CD14-positive monocyte (primary cell): ENCODE measurements at regions not wholly inside any gene's neighbourhood (a gene's known extent, or its start where the extent isn't known, plus 50 kb on each side); places are given as distances from the start of the nearest gene placed in this dataset.

ENCODE experiments used
- DNase-seq, 3 donors: peaks; one replicate each; pipeline ENCODE4 v3.0.0-alpha.2; 2011 to 2022
- H2AFZ ChIP-seq: 2 replicates; pipeline ENCODE4 v1.6.0; 2012; ENCODE audit warnings: mild to moderate bottlenecking, low read depth, low read length, inconsistent platforms; ENCODE audit not compliant: insufficient read depth, poor library complexity, severe bottlenecking
- H3K27ac ChIP-seq, 2 donors: 1 replicate in 1 of 2; 2 replicates in 1 of 2; pipeline ENCODE4 v1.5.1; 2012 to 2013; ENCODE audit warnings: low read length in 2 of 2, control low read depth in 1 of 2, inconsistent platforms in 1 of 2, low read depth in 1 of 2, mild to moderate bottlenecking in 1 of 2
- H3K27me3 ChIP-seq, 2 donors: one replicate each; pipeline versions ENCODE4 v1.6.0 to v1.6.1; 2011 to 2013; ENCODE audit warnings: low read length in 2 of 2; ENCODE audit not compliant: control insufficient read depth in 2 of 2, insufficient read depth in 2 of 2
- H3K36me3 ChIP-seq, 2 donors: replicated peaks in 1 of 2; 1 replicate in 1 of 2; 2 replicates in 1 of 2; pipeline versions ENCODE4 v1.5.1 to v1.6.1; 2012 to 2013; ENCODE audit warnings: low read length in 2 of 2, control low read depth in 1 of 2, inconsistent platforms in 1 of 2, mild to moderate bottlenecking in 1 of 2; ENCODE audit not compliant: insufficient read depth in 2 of 2, control insufficient read depth in 1 of 2
- H3K4me1 ChIP-seq, 2 donors: 1 replicate in 1 of 2; 2 replicates in 1 of 2; pipeline versions ENCODE4 v1.5.1 to v1.6.1; 2012 to 2013; ENCODE audit warnings: low read length in 2 of 2, control low read depth in 1 of 2, inconsistent platforms in 1 of 2, mild to moderate bottlenecking in 1 of 2, moderate library complexity in 1 of 2; ENCODE audit not compliant: insufficient read depth in 2 of 2, control insufficient read depth in 1 of 2
- H3K4me2 ChIP-seq: replicated peaks from 2 replicates; pipeline ENCODE3; 2012; ENCODE audit warnings: low read length, moderate library complexity, mild to moderate bottlenecking; ENCODE audit not compliant: poor library complexity, severe bottlenecking; ENCODE audit errors: extremely low read depth
- H3K4me3 ChIP-seq, 3 experiments: fragments of 200-600 bp in 1 of 3; sonication (generic) in 1 of 3; replicated peaks in 1 of 3; 1 replicate in 2 of 3; 2 replicates in 1 of 3; pipeline ENCODE4 v1.5.1; 2011 to 2013; ENCODE audit warnings: low read length in 3 of 3, mild to moderate bottlenecking in 3 of 3, control low read depth in 2 of 3, low read depth in 2 of 3, inconsistent platforms in 1 of 3, moderate library complexity in 1 of 3
- H3K79me2 ChIP-seq: 2 replicates; pipeline ENCODE4 v1.6.0; 2012; ENCODE audit warnings: mild to moderate bottlenecking, control low read depth, inconsistent platforms, low read length, moderate library complexity; ENCODE audit not compliant: insufficient read depth
- H3K9ac ChIP-seq: 2 replicates; pipeline ENCODE4 v1.6.0; 2017; ENCODE audit warnings: low read length, mild to moderate bottlenecking; ENCODE audit not compliant: insufficient read depth, poor library complexity, severe bottlenecking
- H3K9me3 ChIP-seq, 2 donors: replicated peaks in 1 of 2; 1 replicate in 1 of 2; 2 replicates in 1 of 2; pipeline versions ENCODE4 v1.5.1 to v1.6.1; 2012 to 2013; ENCODE audit warnings: low read length in 2 of 2, control low read depth in 1 of 2; ENCODE audit not compliant: control insufficient read depth in 1 of 2, insufficient read depth in 1 of 2
- H4K20me1 ChIP-seq: 2 replicates; pipeline ENCODE4 v1.6.0; 2012; ENCODE audit warnings: mild to moderate bottlenecking, low read length, control low read depth, moderate library complexity; ENCODE audit not compliant: insufficient read depth
- H3K27ac Mint-ChIP-seq, 7 donors: one replicate each; pipeline ENCODE4 v1.8.0; 2020; ENCODE audit warnings: mild to moderate bottlenecking in 7 of 7, mixed read lengths in 7 of 7, moderate library complexity in 6 of 7, inconsistent platforms in 2 of 7
- H3K27me3 Mint-ChIP-seq, 3 donors: one replicate each; pipeline ENCODE4 v1.8.0; 2021 to 2022; ENCODE audit warnings: low read depth in 3 of 3, mild to moderate bottlenecking in 3 of 3, mixed read lengths in 3 of 3, moderate library complexity in 3 of 3, inconsistent platforms in 1 of 3
- H3K36me3 Mint-ChIP-seq, 2 donors: one replicate each; pipeline ENCODE4 v1.8.0; 2020; ENCODE audit warnings: mixed read lengths in 2 of 2, inconsistent platforms in 1 of 2, mild to moderate bottlenecking in 1 of 2
- H3K4me1 Mint-ChIP-seq: one replicate; pipeline ENCODE4 v1.8.0; 2020; ENCODE audit warnings: mild to moderate bottlenecking, mixed read lengths
- H3K4me3 Mint-ChIP-seq, 2 donors: one replicate each; pipeline ENCODE4 v1.8.0; 2020; ENCODE audit warnings: mild to moderate bottlenecking in 2 of 2, mixed read lengths in 2 of 2, moderate library complexity in 1 of 2
- H3K9me3 Mint-ChIP-seq, 7 donors: one replicate each; pipeline ENCODE4 v1.8.0; 2020 to 2022; ENCODE audit warnings: mixed read lengths in 7 of 7, mild to moderate bottlenecking in 6 of 7, moderate library complexity in 6 of 7, inconsistent platforms in 2 of 7
- WGBS: methylation state at CpG from one replicate; pipeline ENCODE4 v1.1.5; 2013; ENCODE audit warnings: missing lambda C conversion rate; ENCODE audit not compliant: insufficient coverage; 5-methylcytosine and 5-hydroxymethylcytosine counted together
- intact Hi-C, 2 donors: fragments of 100-400 bp; cut with micrococcal nuclease; formaldehyde crosslinking; loops; one replicate each; pipeline versions ENCODE4 v1.15.0 to v1.15.1; 2023
- TF ChIP-seq, protein P1 (sequence below): fragments of 200-600 bp; IDR thresholded peaks from one replicate; pipeline ENCODE4 v1.8.0; 2022; ENCODE audit warnings: antibody characterized with exemption, mild to moderate bottlenecking

DNA sequence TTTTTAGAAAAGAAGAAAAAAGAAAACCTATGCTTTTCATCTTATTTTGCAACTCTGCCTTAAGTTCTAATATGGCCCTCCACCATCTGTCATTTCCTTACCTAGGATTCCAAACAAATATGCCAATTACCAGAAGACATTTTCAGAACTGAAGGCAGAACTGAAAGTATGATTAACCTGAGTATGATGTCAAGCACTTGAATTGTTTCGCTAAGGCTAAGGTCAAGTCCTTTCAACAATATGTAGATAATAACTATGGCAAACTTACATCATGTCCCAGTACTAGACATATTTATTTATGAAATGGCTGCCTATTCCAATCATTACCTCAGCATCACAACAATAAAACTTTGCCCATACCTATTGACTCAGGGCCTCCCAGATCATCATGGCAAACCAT is 91.0 kb downstream of the OR13H1 start:
- WGBS: no CpG with 5 or more reads among the region's 1 CpG
- intact Hi-C loops: no loop called here

DNA sequence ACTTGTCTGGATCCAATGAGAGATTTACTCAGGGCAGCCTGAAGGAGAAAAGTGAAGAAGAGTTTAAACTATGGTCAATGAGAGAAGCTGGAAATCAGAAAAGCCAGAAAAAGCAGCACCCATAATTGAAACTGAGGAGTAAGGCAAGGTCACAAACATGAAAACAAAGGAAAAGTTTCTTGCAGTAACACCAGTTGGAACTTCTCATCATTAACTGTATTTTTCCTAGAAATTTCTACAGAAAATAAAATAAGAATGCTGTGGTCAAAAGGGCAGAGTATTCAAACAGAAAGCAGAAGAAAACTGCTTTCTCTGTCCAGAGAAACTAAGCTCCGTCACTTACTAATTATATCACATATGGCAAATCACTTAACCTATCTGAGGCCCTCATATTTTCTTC is 102.2 kb downstream of the OR13H1 start:
- Histone ChIP-seq H3K79me2 (no peaks in the 10 kb centered on the region), H3K27me3 (peaks cover 0 to 21% of the 10 kb centered on the region in 2 donors), H3K4me3 (no peak overlapping the region), H3K9me3 (no peaks in the 10 kb centered on the region), H3K27ac (no peak overlapping the region), H3K4me1 (no peaks in the 10 kb centered on the region), H3K9ac (no peak overlapping the region), H2AFZ (no peak overlapping the region), H4K20me1 (no peaks in the 10 kb centered on the region), H3K36me3 (no peaks in the 10 kb centered on the region), H3K4me2 (no peak overlapping the region)
- Mint-ChIP-seq H3K27me3 (peaks cover 2 to 36% (median 3%) of the 10 kb centered on the region in 3 donors), H3K27ac (no peak overlapping the region), H3K9me3 (peaks cover 0 to 2% (median 0%) of the 10 kb centered on the region in 7 donors), H3K4me3 (no peak overlapping the region), H3K36me3 (no peaks in the 10 kb centered on the region), H3K4me1 (no peaks in the 10 kb centered on the region)
- TF ChIP-seq, protein P1, sequence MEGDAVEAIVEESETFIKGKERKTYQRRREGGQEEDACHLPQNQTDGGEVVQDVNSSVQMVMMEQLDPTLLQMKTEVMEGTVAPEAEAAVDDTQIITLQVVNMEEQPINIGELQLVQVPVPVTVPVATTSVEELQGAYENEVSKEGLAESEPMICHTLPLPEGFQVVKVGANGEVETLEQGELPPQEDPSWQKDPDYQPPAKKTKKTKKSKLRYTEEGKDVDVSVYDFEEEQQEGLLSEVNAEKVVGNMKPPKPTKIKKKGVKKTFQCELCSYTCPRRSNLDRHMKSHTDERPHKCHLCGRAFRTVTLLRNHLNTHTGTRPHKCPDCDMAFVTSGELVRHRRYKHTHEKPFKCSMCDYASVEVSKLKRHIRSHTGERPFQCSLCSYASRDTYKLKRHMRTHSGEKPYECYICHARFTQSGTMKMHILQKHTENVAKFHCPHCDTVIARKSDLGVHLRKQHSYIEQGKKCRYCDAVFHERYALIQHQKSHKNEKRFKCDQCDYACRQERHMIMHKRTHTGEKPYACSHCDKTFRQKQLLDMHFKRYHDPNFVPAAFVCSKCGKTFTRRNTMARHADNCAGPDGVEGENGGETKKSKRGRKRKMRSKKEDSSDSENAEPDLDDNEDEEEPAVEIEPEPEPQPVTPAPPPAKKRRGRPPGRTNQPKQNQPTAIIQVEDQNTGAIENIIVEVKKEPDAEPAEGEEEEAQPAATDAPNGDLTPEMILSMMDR: no peak
- no peak for DNase-seq
- intact Hi-C loops: no loop called here
- WGBS: no CpG with 5 or more reads among the region's 1 CpG

More for the DNA sequence above, 91.0 kb downstream of the OR13H1 start:
- Mint-ChIP-seq H3K4me1 (no peaks in the 10 kb centered on the region), H3K36me3 (no peaks in the 10 kb centered on the region), H3K27ac (no peak overlapping the region), H3K9me3 (peaks cover 0 to 2% (median 0%) of the 10 kb centered on the region in 7 donors), H3K4me3 (no peak overlapping the region), H3K27me3 (peaks cover 0 to 12% (median 0%) of the 10 kb centered on the region in 3 donors)
- no peaks in the 10 kb centered on the region for H3K79me2 ChIP-seq
- no peak overlapping the region for H2AFZ ChIP-seq
- H3K36me3 ChIP-seq: no peaks in the 10 kb centered on the region
- H3K9me3 ChIP-seq: no peaks in the 10 kb centered on the region
- H3K9ac ChIP-seq: no peak overlapping the region
- H3K4me2 ChIP-seq: no peak overlapping the region
- H3K27ac ChIP-seq: no peak overlapping the region
- TF ChIP-seq, protein P1: no peak
- no peaks in the 10 kb centered on the region for H4K20me1 ChIP-seq
- peaks cover 0 to 28% of the 10 kb centered on the region in 2 donors for H3K27me3 ChIP-seq
- no peak overlapping the region for H3K4me3 ChIP-seq
- no peak for DNase-seq
- no peaks in the 10 kb centered on the region for H3K4me1 ChIP-seq
